Peyer's patch (tissue), 4 donors: ENCODE measurements at regions not wholly inside any gene's neighbourhood (a gene's known extent, or its start where the extent isn't known, plus 50 kb on each side); places are given as distances from the start of the nearest gene placed in this dataset.

ENCODE experiments used
- POLR2A ChIP-seq, 2 donors: fragments of 450-650 bp; IDR thresholded peaks; one replicate each; pipeline ENCODE4 v1.5.1; 2017; ENCODE audit warnings: antibody characterized with exemption in 2 of 2, mild to moderate bottlenecking in 2 of 2, moderate library complexity in 2 of 2
- TF ChIP-seq, protein P1 (sequence below), 6 experiments: fragments of 450-650 bp in 4 of 6; fragments of 200-600 bp in 2 of 6; sonication (generic) in 1 of 6; IDR thresholded peaks; one replicate each; pipeline ENCODE4 v1.5.1; 2017 to 2019; ENCODE audit warnings: antibody characterized with exemption in 6 of 6, mild to moderate bottlenecking in 3 of 6, moderate library complexity in 1 of 6

DNA sequence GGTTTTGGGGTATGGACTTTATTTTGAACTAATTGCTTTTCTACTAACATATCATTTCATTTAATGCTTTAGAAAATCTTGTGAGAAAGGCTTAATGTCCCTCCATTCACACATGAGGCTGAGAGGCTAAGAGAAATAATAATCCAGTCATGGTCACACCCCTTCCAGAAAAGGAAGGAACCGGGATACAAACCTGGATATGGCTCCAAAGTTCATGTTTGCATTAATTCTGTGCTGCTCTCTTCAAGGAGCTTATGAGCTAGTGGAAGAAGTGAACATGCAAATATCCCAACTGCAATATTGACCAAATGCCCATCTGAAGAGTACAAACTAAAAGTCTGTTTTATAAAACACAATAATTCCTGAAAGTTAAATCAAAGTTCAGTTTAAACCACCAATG lies 732.1 kb upstream of the RIOK2 start:
- no peak for TF ChIP-seq POLR2A (IDR thresholded peaks at IDR 0.05)
- TF ChIP-seq, protein P1, sequence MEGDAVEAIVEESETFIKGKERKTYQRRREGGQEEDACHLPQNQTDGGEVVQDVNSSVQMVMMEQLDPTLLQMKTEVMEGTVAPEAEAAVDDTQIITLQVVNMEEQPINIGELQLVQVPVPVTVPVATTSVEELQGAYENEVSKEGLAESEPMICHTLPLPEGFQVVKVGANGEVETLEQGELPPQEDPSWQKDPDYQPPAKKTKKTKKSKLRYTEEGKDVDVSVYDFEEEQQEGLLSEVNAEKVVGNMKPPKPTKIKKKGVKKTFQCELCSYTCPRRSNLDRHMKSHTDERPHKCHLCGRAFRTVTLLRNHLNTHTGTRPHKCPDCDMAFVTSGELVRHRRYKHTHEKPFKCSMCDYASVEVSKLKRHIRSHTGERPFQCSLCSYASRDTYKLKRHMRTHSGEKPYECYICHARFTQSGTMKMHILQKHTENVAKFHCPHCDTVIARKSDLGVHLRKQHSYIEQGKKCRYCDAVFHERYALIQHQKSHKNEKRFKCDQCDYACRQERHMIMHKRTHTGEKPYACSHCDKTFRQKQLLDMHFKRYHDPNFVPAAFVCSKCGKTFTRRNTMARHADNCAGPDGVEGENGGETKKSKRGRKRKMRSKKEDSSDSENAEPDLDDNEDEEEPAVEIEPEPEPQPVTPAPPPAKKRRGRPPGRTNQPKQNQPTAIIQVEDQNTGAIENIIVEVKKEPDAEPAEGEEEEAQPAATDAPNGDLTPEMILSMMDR (IDR thresholded peaks at IDR 0.05) = no peak
